ENCODE measurements at regions not wholly inside any gene's neighbourhood (a gene's known extent, or its start where the extent isn't known, plus 50 kb on each side); places are given as distances from the start of the nearest gene placed in this dataset.

DNA sequence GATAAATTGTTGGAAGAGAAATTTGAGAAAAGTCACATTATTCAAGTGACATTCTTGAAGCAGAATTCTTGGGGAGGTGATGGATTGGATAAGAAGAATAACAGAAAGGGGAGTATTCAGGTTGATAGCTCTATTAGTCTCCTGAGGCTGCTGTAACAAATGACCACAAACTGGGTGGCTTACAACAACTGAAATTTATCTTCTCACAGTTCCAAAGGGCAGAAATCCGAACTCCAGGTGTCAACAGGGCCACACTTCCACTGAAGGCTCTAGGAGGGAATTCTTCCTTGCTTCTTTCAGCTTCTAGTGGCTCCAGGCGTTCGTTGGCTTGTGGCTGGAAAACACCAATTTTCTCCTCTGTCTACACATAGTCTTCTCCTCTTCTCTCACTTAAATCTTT lies 99.8 kb downstream of the TES start:
- no peak for DNase-seq

- no peak for DNase-seq
These were observed 100.9 kb downstream of the TES start for GRCh38 chr7:116311259-116311658.

GRCh38 chr7:116311816-116312471 lies 101.6 kb downstream of the TES start:
- DNase-seq, result no peak

GRCh38 chr7:116315293-116315692 lies 105.0 kb downstream of the TES start:
- DNase-seq, result no peak

DNA sequence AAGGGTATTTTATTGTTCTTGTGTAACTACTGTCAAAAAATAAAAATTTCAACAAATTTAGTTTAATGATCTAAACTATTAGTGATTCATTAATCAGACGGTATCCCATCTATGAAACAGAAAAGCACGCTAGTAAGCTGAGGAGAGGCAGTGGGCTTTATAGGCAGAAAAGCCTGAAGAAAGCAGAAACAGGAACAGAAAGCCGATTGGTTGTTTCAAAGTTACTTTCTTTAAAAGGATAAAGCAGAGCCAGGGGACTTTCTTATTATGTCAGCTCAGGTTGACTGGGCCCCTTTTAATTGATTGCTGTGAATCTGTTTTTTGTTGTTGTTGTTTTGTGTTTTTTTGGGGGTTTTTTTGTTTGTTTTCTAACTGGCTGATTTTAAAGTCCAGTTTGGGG lies 105.5 kb downstream of the TES start:
- DNase-seq, result no peak

GRCh38 chr7:116316838-116317628 lies 106.7 kb downstream of the TES start:
- DNase-seq, result peak; percentile 18 to 22

DNA sequence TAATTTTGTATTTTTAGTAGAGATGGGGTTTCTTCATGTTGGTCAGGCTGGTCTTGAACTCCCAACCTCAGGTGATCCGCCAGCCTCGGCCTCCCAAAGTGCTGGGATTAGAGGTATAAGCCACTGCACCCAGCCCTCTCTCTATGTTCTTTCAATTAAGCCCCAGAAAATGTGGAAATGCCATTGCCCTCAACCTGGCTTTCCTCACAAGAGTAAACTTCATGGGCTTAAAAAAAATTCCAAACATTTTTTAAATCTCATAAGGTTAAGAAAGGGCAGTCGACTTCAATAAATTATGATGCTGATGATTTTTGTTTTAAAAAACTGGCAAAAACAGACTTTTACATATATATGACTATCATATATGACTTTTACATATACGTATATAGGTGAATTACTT lies 107.6 kb downstream of the TES start:
- DNase-seq, result no peak

DNA sequence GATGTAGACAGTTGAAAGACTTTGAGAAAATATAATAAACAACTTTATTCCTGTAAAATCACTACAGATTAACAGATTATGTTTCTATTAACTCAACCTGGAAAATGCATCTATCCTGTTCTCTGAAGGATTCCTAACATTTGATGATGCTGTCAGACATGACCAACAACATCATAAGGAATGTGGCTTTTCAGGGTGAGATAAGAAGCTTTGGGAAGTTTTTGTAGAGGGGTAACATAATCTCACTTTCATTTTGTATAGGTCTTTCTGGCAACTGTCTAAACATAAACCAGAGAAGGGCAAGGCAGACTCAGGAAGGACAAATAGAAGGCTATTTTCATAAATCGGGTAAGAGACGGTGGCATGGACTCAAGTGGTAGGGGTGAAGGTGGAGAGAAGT lies 112.2 kb downstream of the TES start:
- no peak for DNase-seq

- DNase-seq, result no peak
These were observed 114.2 kb downstream of the TES start for GRCh38 chr7:116324582-116324981.

GRCh38 chr7:116325517-116325916 lies 115.2 kb downstream of the TES start:
- DNase-seq, result no peak

DNA sequence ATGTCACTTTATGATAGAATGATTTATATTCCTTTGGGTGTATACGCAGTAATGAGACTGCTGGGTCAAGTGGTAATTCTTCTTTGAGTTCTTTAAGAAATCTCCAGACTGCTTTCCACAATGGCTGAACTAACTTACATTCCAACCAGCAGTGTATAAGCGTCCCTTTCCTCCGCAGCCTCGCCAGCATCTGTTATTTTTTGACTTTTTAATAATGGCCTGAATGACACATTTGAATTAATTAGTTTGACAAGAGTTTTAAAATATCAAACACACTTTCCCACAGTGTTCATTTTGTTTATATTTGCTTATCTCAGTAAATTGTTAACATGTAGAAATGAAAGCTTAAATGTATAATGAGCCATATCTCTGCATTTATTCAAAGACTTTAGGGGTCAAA lies 116.8 kb downstream of the TES start:
- no peak for DNase-seq

DNA sequence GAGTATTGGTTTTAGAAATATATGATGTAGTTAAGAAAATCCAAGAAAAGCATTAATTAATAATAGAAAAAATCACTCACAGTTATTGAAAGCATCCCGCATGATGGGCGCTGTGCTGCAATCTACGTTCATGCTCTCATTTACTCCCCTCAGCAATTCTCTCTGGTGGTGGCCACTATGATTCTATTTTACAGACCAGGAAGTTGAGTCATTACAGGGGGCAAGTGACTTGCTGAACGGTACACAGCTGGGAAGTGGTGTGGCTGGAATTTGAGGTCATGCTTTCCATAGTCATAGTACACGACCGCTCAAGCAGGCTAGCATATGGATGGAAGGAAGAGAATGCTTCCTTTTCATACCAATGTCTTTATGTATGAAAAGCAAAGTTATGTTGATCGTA lies 117.4 kb downstream of the TES start:
- no peak for DNase-seq

DNA sequence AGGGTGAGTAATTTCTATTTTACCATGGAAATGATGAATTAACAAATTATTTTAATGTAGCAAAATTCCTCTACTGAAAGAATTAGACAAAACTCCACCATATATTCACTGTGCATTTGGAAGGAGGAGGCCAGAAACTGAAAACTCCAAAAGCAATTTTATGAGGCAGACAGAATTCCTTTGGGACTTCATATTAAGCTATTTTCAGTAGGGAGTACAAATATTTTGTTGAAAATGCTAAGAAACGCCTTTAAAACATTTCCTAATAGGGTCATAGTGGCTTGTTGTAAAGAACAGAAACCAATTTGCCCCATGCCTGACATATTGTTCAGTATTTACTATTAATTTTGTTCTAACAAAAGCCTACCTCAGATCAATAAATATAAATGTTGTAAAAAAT lies 117.8 kb downstream of the TES start:
- DNase-seq, result no peak

- DNase-seq, result no peak
These were observed 119.6 kb downstream of the TES start for GRCh38 chr7:116329686-116330503.

GRCh38 chr7:116331020-116331419 lies 120.7 kb downstream of the TES start:
- no peak for DNase-seq

GRCh38 chr7:116332766-116333165 lies 122.4 kb downstream of the TES start:
- DNase-seq, result no peak

DNA sequence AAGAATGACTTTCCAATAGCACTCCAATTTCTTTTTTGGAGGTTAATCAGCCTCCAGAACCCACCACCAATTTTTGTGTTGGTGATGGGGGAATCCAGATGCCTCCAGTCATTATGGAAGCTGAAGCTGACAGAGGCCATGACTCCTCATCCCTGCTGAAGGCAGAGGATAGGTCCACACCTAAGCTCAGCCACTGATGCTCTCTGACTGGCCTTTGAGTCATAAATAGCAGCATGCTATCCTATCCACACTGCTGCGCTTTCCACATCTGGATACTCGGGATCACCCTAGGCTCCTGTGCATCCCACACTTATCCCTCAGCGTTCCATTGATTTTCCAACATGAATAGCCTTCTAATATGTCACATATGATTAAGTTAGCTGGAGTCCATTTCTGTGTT lies 124.2 kb downstream of the TES start:
- DNase-seq, result no peak

DNA sequence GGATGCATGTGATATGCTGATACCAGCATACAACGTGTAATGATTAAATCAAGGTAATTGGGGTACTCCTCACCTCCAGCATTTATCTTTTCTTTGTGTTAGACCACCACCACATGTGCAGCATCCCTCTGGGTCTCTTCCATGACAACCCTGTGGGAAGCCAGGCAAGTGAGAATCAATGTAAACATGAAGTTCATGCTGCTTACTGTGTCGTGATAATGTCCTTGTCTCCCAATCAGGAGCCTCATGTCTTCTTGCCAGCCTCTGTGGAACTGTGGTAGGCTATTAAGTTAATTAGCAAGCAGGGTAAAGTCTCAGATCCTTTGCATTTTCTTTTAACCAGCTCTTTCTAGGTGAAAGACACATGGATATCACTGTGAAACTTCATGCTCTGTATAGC lies 126.7 kb downstream of the TES start:
- DNase-seq, result no peak

- DNase-seq, result no peak
These were observed 127.5 kb downstream of the TES start for GRCh38 chr7:116337800-116338199.

GRCh38 chr7:116339564-116339963 lies 129.2 kb downstream of the TES start:
- no peak for DNase-seq

GRCh38 chr7:116340201-116340847 lies 130.0 kb downstream of the TES start:
- no peak for DNase-seq

DNA sequence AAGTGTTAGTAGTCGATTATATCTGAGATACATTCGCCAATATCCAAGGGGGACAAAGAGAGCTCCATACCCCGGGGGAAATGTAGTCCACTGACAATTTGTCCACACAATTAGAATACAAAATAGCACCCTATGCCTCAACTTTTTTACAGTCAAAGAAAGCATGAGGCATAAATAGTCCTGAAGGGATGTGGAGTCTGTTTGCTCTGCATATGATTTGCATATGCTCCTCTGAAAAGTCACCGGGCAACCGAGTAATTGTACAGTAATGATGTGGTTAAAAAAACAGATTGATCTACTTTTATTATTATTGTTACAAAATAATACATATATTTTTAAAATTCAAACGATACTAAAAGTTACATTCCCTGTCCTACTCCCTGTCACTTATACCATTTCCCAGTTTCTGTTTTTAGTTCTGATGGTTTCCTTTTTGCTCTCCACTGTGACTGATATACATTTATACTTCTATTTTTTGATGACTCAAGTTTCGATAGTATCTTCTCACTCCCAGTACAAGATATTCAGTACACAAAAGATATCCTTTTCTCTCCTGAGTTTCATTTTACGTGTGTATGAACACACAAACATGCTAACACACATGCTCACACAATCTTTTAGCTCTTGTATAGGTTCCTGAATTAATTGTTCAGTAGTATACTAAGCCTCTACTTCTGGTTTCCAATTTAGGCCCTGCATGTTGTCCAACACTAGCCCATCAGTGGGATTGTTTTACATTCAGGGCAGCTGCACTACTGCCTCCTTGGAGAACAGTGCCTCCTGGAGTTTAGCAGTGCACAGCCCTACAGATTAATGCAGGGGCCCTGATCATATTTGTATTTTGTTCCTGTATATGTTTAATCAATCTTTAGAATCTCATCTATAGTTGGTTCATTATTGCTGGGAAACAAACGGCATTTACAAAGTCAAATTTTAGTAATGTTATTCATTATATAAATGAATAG lies 130.9 kb downstream of the TES start:
- DNase-seq, result no peak
